ENCODE measurements at regions not wholly inside any gene's neighbourhood (a gene's known extent, or its start where the extent isn't known, plus 50 kb on each side); places are given as distances from the start of the nearest gene placed in this dataset.

DNA sequence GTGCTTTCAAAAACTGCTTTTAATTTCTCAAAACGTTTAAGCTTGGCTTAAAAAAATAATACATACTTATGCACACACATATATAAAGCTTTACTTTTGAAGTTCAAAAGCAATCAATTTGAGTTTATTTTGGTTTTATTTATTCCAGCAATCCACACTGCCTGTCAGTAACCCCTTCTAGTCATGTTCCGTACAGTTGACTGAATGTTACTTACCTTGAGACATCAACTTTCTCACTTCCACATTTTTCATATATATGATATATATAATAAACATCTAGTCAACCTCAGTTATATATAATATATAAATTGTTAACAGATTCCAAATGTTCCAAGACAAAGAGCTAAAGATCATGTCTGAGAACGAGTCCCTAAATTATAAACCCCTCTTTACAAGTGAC is 1137.3 kb upstream of the ZEB2 start:
- Histone ChIP-seq H3K27me3 (ENCODE audit: control insufficient read depth in 3 of 3, insufficient read depth in 3 of 3, low read length in 3 of 3) (no peaks in the 10 kb centered on the region), H3K27ac (ENCODE audit: low read depth in 1 of 3, low read length in 2 of 3) (no peak overlapping the region), H3K36me3 (ENCODE audit: control insufficient read depth in 3 of 3, insufficient read depth in 2 of 3, low read depth in 1 of 3, low read length in 3 of 3) (no peaks in the 10 kb centered on the region), H3K9me3 (ENCODE audit: control insufficient read depth in 2 of 2, insufficient read depth in 1 of 2, low read depth in 1 of 2, low read length in 1 of 2) (no peaks in the 10 kb centered on the region), H3K4me3 (ENCODE audit: low read depth in 1 of 3, low read length in 3 of 3) (no peak overlapping the region), H3K4me1 (ENCODE audit: control insufficient read depth in 3 of 3, insufficient read depth in 2 of 3, low read depth in 1 of 3, low read length in 2 of 3) (no peaks in the 10 kb centered on the region)
- 76 to 79% (median 78%) methylated on average over 3 of the region's 3 CpGs for WGBS, 3 donors
- DNase-seq (no peak), FAIRE-seq (no peak)

DNA sequence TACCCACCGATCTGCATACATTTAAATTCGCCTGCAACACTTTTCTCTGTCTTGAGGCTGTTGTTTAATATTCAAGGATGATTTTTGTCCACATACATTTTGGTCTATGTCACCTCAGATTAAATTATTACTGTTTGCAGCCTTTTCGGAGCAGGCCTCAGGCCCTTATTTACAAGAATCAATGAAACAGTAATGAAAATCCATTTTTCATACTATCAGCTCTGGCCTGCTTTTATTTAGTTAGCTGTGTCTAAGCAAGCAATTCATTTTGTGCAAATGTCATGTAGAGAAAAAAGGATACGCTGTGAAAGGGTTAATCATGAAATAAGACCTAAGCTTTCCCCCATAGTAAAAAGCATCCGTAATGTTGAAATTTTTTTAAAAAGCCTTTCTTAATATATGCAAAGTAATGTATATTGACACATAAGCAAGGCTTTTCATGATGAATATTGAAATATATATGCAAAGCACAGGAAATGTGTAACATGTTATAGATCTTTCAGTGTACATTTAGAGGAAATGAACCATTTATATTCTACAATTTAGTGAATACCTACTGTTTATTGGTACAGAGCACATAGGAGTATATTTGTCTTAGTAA is 1135.3 kb upstream of the ZEB2 start:
- FAIRE-seq (no peak), DNase-seq (no peak)
- Histone ChIP-seq H3K36me3 (ENCODE audit: control insufficient read depth in 3 of 3, insufficient read depth in 2 of 3, low read depth in 1 of 3, low read length in 3 of 3) (no peaks in the 10 kb centered on the region), H3K4me3 (ENCODE audit: low read depth in 1 of 3, low read length in 3 of 3) (no peak overlapping the region), H3K27ac (ENCODE audit: low read depth in 1 of 3, low read length in 2 of 3) (no peak overlapping the region), H3K4me1 (ENCODE audit: control insufficient read depth in 3 of 3, insufficient read depth in 2 of 3, low read depth in 1 of 3, low read length in 2 of 3) (no peaks in the 10 kb centered on the region), H3K27me3 (ENCODE audit: control insufficient read depth in 3 of 3, insufficient read depth in 3 of 3, low read length in 3 of 3) (no peaks in the 10 kb centered on the region), H3K9me3 (ENCODE audit: control insufficient read depth in 2 of 2, insufficient read depth in 1 of 2, low read depth in 1 of 2, low read length in 1 of 2) (no peaks in the 10 kb centered on the region)
- 68 to 77% (median 77%) methylated on average over 5 of the region's 5 CpGs for WGBS, 3 donors

DNA sequence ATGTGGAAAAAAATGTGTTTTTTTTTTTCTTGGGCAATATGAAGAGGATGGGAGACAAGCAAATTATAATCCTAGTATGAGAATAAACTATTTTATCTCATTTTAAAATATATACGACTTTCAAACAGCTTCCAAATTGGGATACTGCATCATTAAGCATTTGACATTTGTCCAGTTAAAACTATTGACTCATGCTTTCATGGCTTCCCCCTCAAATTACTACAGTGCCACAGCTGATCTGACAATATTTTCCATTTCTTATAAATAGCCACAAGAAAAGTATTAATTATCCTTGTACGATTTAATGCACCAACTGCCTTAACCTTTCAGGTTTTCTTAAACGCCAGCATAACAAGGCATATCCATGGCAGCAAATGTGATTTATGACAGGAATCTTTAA is 1134.8 kb upstream of the ZEB2 start:
- Histone ChIP-seq H3K4me1 (ENCODE audit: control insufficient read depth in 3 of 3, insufficient read depth in 2 of 3, low read depth in 1 of 3, low read length in 2 of 3) (no peaks in the 10 kb centered on the region), H3K4me3 (ENCODE audit: low read depth in 1 of 3, low read length in 3 of 3) (no peak overlapping the region), H3K36me3 (ENCODE audit: control insufficient read depth in 3 of 3, insufficient read depth in 2 of 3, low read depth in 1 of 3, low read length in 3 of 3) (no peaks in the 10 kb centered on the region), H3K27me3 (ENCODE audit: control insufficient read depth in 3 of 3, insufficient read depth in 3 of 3, low read length in 3 of 3) (no peaks in the 10 kb centered on the region), H3K27ac (ENCODE audit: low read depth in 1 of 3, low read length in 2 of 3) (no peak overlapping the region), H3K9me3 (ENCODE audit: control insufficient read depth in 2 of 2, insufficient read depth in 1 of 2, low read depth in 1 of 2, low read length in 1 of 2) (no peaks in the 10 kb centered on the region)
- FAIRE-seq (no peak), DNase-seq (no peak)
- WGBS, 3 donors: 74 to 77% (median 76%) methylated on average over 3 of the region's 3 CpGs

DNA sequence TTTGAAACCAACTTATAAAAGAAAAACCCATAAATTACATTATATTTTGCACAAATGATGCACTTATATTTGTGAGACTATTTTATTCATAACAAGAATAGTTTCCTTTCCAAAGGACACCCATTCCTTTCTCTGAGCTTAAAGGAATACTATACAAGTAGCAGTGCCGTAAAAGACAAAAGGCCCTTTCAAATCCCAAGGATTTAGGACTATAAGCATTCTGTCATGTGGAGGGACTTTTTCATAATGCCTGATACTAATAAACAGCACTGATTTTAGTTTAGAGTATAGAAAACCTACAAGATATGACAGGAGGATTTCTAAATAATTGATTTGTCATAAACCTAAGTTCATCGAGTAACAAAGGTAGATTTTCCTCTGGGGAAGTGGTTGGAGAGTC is 1134.2 kb upstream of the ZEB2 start:
- no peak overlapping the region for H3K4me3 ChIP-seq (ENCODE audit: low read depth in 1 of 3, low read length in 3 of 3)
- no peaks in the 10 kb centered on the region for H3K4me1 ChIP-seq (ENCODE audit: control insufficient read depth in 3 of 3, insufficient read depth in 2 of 3, low read depth in 1 of 3, low read length in 2 of 3)
- no peak overlapping the region for H3K27ac ChIP-seq (ENCODE audit: low read depth in 1 of 3, low read length in 2 of 3)
- H3K9me3 ChIP-seq (ENCODE audit: control insufficient read depth in 2 of 2, insufficient read depth in 1 of 2, low read depth in 1 of 2, low read length in 1 of 2): no peaks in the 10 kb centered on the region
- no peaks in the 10 kb centered on the region for H3K27me3 ChIP-seq (ENCODE audit: control insufficient read depth in 3 of 3, insufficient read depth in 3 of 3, low read length in 3 of 3)
- H3K36me3 ChIP-seq (ENCODE audit: control insufficient read depth in 3 of 3, insufficient read depth in 2 of 3, low read depth in 1 of 3, low read length in 3 of 3): no peaks in the 10 kb centered on the region
- DNase-seq (no peak), FAIRE-seq (no peak)
- 84 to 87% (median 86%) methylated on average over 2 of the region's 2 CpGs for WGBS, 3 donors

DNA sequence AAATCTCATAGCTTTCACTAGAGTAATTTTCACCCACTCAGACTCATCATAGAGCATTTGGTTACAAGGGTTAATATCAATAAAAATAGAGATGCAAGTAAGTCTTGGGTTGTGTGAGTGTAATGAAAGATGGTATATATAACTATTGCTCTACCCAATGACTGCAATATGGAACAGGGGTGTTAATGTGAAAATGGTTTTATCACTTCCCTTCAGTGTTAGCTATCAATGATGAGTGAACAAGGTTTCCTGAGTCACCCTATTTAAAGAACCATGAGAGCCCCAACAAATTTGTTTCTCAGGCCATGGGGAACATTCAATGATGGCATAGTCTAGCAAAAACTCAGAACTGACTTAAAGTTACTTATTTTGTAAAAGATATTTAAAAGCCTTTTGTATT is 1133.6 kb upstream of the ZEB2 start:
- Histone ChIP-seq H3K4me1 (ENCODE audit: control insufficient read depth in 3 of 3, insufficient read depth in 2 of 3, low read depth in 1 of 3, low read length in 2 of 3) (no peaks in the 10 kb centered on the region), H3K36me3 (ENCODE audit: control insufficient read depth in 3 of 3, insufficient read depth in 2 of 3, low read depth in 1 of 3, low read length in 3 of 3) (no peaks in the 10 kb centered on the region)
- no peak for FAIRE-seq

DNA sequence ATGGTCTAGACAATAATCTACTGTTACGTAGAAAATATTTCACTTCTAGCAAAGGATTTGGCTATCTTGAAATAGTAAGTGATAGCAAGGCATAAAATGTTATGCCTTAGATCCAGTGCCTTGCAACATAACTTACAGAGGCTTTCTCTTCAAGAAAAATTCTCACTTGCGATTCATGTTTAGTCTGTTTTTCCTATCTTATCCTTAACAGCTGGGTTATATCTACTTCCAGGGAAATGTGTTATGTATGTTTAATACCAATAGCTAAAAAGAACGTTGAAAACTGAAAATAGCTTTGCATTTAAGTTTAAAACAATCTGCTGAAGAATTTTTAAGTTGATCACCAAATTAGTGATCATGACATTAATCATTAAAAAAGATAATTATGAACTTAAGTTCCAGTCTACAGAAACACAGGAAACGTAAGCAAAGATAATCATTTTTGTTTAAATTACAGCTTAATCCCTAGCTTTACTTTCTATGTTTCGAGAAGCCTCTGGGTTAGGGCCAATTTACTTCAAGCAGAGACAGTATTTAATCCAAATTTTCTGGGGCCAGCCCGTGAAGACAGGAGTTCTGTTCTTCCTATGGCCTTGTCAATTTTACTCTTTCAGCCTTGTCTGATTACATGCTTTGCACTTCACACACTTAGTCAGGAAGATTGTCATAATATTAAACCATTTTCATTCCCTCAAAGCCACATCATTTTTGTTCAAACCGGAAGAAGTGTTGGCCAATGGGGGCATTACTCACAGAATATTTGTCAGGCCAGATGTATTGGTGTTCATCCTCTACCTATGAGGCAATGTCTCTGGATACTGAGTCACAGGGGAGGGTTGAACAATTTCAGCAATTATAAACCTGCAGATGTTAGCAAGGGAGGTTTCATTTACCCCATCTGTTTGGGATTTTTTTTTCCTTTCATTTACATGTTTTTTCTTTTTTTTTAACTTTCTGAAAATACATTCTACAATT is 1132.9 kb upstream of the ZEB2 start:
- H3K36me3 ChIP-seq (ENCODE audit: control insufficient read depth in 3 of 3, insufficient read depth in 2 of 3, low read depth in 1 of 3, low read length in 3 of 3): no peaks in the 10 kb centered on the region
- no peak overlapping the region for H3K4me3 ChIP-seq (ENCODE audit: low read depth in 1 of 3, low read length in 3 of 3)
- no peaks in the 10 kb centered on the region for H3K27me3 ChIP-seq (ENCODE audit: control insufficient read depth in 3 of 3, insufficient read depth in 3 of 3, low read length in 3 of 3)
- no peaks in the 10 kb centered on the region for H3K9me3 ChIP-seq (ENCODE audit: control insufficient read depth in 2 of 2, insufficient read depth in 1 of 2, low read depth in 1 of 2, low read length in 1 of 2)
- WGBS, 3 donors: 62 to 67% (median 67%) methylated on average over 7 of the region's 7 CpGs
- no peak overlapping the region for H3K27ac ChIP-seq (ENCODE audit: low read depth in 1 of 3, low read length in 2 of 3)
- FAIRE-seq (peak; percentile 15), DNase-seq (no peak)
- no peaks in the 10 kb centered on the region for H3K4me1 ChIP-seq (ENCODE audit: control insufficient read depth in 3 of 3, insufficient read depth in 2 of 3, low read depth in 1 of 3, low read length in 2 of 3)

More for the DNA sequence above, 1133.6 kb upstream of the ZEB2 start:
- no peaks in the 10 kb centered on the region for H3K27me3 ChIP-seq (ENCODE audit: control insufficient read depth in 3 of 3, insufficient read depth in 3 of 3, low read length in 3 of 3)
- no peak overlapping the region for H3K4me3 ChIP-seq (ENCODE audit: low read depth in 1 of 3, low read length in 3 of 3)
- no peak overlapping the region for H3K27ac ChIP-seq (ENCODE audit: low read depth in 1 of 3, low read length in 2 of 3)
- DNase-seq: no peak
- no peaks in the 10 kb centered on the region for H3K9me3 ChIP-seq (ENCODE audit: control insufficient read depth in 2 of 2, insufficient read depth in 1 of 2, low read depth in 1 of 2, low read length in 1 of 2)

DNA sequence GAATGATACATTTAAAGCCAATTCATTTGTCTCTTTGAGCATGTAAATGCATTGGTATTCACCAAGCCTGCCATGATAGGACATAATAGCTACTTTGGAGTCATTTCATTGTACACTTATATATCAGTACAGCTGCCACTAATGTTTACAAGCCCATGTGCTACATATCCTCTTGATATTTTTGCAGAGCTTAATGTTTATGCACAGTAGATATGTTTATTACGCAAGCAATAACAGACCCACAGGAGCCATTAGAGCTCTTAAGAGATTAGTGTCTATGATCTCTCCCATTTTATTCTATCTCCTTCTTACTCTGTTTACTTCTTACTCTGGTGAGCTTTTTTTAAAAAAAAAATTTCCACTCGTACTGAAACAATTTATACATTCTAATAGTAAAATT is 1132.1 kb upstream of the ZEB2 start:
- no peak overlapping the region for H3K27ac ChIP-seq (ENCODE audit: low read depth in 1 of 3, low read length in 2 of 3)
- 64 to 77% (median 69%) methylated on average over 2 of the region's 2 CpGs for WGBS, 3 donors
- H3K4me1 ChIP-seq (ENCODE audit: control insufficient read depth in 3 of 3, insufficient read depth in 2 of 3, low read depth in 1 of 3, low read length in 2 of 3): no peaks in the 10 kb centered on the region
- DNase-seq (no peak), FAIRE-seq (no peak)
- H3K9me3 ChIP-seq (ENCODE audit: control insufficient read depth in 2 of 2, insufficient read depth in 1 of 2, low read depth in 1 of 2, low read length in 1 of 2): no peaks in the 10 kb centered on the region
- no peak overlapping the region for H3K4me3 ChIP-seq (ENCODE audit: low read depth in 1 of 3, low read length in 3 of 3)
- H3K36me3 ChIP-seq (ENCODE audit: control insufficient read depth in 3 of 3, insufficient read depth in 2 of 3, low read depth in 1 of 3, low read length in 3 of 3): no peaks in the 10 kb centered on the region
- no peaks in the 10 kb centered on the region for H3K27me3 ChIP-seq (ENCODE audit: control insufficient read depth in 3 of 3, insufficient read depth in 3 of 3, low read length in 3 of 3)

DNA sequence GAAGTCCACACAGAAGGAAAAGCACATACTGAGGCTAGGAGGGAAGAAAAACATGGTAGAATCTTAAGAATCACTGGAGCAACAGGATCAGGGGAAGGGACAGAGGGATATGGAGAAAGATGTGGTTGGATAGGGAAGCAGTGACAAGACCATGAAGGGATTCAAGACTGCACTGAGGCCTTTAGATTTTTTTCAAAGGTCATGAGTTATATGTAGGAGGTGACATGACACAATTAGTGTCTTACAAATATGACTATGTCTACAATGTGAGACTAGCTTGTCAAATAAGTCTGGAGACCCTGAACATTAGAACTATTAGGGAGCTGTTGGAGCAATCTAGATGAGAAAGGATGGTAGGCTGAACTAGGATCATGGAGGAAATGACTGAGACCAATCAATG is 1130.3 kb upstream of the ZEB2 start:
- H3K9me3 ChIP-seq (ENCODE audit: control insufficient read depth in 2 of 2, insufficient read depth in 1 of 2, low read depth in 1 of 2, low read length in 1 of 2): no peaks in the 10 kb centered on the region
- no peak overlapping the region for H3K4me3 ChIP-seq (ENCODE audit: low read depth in 1 of 3, low read length in 3 of 3)
- H3K27me3 ChIP-seq (ENCODE audit: control insufficient read depth in 3 of 3, insufficient read depth in 3 of 3, low read length in 3 of 3): no peaks in the 10 kb centered on the region
- DNase-seq: no peak
- H3K4me1 ChIP-seq (ENCODE audit: control insufficient read depth in 3 of 3, insufficient read depth in 2 of 3, low read depth in 1 of 3, low read length in 2 of 3): no peaks in the 10 kb centered on the region
- FAIRE-seq: no peak
- no peak overlapping the region for H3K27ac ChIP-seq (ENCODE audit: low read depth in 1 of 3, low read length in 2 of 3)
- H3K36me3 ChIP-seq (ENCODE audit: control insufficient read depth in 3 of 3, insufficient read depth in 2 of 3, low read depth in 1 of 3, low read length in 3 of 3): no peaks in the 10 kb centered on the region
